ENCODE measurements at regions not wholly inside any gene's neighbourhood (a gene's known extent, or its start where the extent isn't known, plus 50 kb on each side); places are given as distances from the start of the nearest gene placed in this dataset.
"Not testable (repeated sequence)": the region's sequence is repeated elsewhere in the genome, so short reads cannot be mapped to it uniquely, and the experiment has no call there.

DNA sequence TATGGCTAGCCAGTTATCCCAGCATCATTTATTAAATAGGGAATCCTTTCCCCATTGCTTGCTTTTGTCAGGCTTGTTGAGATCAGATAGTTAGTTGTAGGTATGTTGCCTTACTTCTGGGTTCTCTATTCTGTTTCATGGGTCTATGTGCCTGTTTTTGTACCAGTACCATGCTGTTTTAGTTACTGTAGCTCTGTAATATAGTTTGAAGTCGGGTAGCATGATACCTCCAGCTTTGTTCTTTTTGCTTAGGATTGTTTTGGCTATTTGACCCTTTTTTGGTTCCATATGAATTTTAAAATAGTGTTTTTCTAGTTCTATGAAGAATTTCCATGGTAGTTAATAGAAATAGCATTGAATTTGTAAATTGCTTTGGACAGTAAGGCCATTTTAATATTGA is 300.5 kb downstream of the PTGER3 start:
- DNase-seq (ENCODE audit: low read depth), result not testable (repeated sequence)

DNA sequence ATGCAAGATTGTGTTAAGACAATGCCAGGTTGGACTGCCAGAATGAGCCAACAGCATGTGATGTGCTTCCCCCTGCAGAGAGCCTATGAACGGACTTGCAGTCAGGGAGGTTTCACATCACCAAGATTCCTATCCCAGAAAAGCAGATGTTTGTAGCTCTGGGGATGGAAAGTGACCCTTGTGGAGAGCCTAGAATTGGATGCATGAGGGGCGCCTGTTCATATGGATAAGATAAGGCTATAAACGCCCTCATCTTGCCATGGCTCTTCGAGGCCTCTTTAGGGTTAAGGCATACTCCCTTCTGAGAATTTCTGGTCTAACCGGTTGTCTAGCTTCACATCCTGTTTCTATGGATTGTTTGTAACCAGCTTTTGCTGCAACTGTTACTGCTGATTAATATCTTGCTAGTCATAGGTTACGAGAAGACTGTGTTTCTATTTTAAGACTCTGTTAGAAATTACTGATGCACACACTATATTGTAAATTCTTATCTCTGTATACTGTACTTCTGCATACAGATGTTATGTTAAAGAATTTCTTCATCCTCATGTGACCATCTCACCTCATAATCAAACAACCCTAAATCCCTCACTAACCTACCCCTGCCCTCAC is 295.8 kb downstream of the PTGER3 start:
- not testable (repeated sequence) for DNase-seq (ENCODE audit: low read depth)

DNA sequence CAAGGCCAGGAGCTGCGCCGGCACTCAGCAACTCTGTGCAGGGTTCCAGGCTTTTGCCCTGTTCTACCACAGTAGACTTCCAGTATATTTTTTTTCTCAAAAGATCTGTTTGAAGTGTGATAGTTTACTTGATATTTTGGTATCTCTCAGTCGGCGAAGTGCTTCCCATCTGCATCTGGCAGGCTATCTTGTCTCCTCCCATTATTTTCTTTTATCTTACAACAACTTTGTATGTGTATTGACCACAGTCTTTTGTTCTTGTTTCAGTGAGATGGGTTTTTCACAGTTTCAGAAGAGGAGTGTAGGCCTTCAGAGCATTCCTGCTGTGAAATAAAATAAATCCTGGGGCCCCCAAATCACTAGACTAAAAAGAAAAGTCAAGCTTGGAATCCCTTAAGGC is 292.9 kb downstream of the PTGER3 start:
- no peak for DNase-seq (ENCODE audit: low read depth)

DNA sequence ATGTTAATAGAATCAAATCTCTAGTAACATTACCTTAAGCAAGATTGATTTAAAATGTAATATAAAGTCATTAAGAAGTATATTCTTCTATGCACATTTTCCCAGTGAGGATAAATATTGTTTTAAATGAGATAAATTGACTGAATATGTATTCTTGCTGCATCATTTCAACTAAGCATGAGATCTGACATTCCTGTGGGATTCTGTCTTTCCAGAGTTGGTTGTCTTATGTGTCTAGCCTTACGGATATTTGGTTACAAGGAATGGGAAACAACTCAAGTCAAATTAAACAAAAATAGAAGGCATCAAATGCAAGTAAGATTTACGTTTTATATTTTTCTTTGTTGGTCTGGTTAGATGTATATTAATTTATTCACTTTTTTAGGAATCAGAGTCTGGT is 287.5 kb downstream of the PTGER3 start:
- DNase-seq (ENCODE audit: low read depth), result no peak

DNA sequence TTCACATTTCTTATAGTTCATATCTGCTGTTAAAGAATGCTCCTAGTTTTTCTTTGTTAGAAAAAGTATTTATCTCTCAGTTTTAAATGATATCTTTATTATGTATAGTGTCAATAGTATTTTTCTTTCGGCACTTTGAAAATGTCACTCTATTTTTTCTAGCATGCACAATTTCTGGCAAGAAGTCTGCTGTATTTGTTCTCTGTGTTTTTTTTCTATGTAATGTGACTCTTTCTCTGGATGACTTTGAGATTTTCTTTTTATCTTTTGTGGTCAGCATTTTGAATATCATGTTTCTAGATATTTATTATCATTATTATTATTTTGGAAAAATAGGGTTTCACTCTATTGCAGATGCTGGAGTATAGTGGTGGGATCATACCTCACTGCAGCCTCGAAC is 285.2 kb downstream of the PTGER3 start:
- no peak for DNase-seq (ENCODE audit: low read depth)

DNA sequence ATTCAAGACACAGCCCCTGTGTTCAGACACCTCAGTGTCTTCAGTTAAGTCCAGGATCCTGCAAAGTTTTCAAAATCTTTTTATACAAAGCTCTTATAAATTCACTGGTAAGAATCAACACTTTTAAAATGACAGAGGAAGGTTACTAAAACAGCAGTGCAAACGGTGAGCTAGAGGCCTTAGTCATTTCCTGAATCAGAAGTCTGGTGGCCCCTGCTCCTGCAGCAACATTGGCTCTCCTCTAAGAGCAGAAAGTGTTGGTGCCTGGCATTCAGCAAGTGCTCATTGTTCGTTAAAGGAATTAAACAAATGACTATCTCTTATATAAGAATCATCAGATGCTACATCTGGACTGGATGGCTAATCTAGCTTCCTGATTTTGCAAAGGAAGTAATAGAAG is 282.9 kb downstream of the PTGER3 start:
- DNase-seq (ENCODE audit: low read depth), result peak; percentile 76

DNA sequence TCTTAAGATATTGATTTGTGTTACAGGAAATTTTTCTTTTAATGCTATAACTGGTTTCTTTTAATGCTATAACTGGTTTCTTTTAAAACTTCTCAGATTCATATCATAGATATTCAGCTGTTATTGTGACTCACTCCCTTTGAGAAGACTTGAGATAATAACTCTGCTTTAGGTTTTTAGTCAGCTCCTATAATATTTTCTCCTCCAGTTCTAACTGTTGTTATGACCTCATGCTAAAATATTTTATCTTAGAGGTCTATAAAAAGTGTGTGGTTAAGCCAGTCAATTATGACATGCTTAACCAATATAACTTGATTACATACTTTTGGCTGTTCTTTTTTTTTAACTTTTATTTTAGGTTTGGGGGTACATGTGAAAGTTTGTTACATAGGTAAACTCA is 280.2 kb downstream of the PTGER3 start:
- DNase-seq (ENCODE audit: low read depth), result peak; percentile 17

DNA sequence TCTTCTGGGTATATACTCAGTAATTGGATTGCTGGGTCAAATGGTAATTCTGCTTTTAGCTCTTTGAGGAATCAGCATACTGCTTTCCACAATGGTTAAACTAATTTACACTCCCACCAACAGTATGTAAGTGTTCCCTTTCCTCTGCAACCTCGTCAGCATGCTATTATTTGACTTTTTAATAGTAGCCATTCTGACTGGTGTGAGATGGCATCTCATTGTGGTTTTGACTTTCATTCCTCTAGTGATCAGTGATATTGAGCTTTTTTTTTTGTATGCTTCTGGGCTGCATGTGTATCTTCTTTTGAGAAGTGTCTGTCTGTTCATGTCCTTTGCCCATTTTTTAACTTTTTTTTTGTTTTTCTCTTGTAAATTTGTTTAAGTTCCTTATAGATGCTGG is 279.4 kb downstream of the PTGER3 start:
- no peak for DNase-seq (ENCODE audit: low read depth)

DNA sequence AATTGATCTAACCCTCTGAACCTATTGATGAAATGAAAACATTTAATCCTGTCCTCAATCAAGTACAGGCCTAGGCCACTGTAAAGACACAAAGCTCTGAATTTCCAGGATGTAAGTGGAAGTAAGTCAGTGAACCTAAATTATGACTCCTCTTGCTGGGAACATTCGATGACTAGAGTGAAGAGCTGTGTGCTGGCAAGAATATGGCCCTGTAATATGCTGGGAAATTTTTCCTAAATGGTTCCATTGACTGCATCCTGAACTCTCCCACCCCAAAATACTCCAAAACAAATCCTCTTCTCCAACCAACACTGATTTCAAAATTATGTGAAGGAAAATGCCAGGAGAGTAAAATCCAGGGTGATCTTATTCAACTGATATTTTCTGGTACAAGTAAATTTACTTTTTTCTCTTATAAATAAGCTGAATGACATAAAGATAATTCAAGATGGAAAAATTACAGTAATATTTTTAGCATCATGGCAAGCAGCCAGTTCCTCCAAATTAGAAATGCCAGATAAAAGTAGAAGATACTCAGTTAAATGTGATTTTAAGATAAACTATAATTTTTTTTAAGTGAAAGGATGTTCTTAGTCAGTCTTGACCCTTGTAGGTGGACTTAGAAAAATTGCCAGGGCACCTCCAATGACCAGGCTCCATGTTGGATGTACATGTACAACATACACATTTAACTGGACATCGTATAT is 269.4 kb downstream of the PTGER3 start:
- DNase-seq (ENCODE audit: low read depth), result no peak

DNA sequence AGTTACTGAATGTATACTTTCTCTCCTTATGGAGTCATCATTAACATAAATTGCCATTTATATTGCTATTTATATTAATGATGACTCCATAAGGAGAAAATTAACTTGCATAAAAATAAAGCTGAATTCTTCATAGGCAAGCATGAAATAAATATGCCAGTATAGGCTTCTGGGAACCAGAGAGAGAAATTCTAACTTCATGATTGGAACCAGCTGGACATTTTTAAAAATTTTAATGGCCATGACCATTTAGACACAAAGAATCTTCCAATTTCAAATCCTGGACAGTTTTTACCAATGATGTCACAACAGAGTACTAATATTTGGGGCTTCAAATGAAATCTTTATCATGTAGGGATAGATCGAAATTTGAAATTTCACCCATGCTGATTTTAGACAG is 268.7 kb downstream of the PTGER3 start:
- DNase-seq (ENCODE audit: low read depth), result no peak

DNA sequence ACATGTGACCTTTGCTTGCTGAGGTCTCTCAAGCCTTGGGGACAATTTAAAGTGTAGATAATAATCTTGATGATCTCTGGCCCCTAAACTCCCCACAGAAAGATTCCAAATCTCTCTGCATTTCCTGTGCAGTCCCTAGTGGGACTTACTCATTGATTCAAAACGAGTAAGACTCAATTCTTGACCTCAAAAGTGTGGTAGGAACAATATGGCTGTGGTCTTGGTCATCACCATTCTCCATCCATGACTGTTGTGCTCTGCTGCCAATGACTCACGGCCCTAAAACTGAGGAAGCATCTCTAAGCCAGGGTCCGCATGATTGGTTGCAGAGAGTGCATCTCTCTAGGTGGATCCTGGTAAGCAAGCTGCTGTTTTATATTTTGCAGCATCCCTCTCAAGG is 268.0 kb downstream of the PTGER3 start:
- peak; percentile 77 for DNase-seq (ENCODE audit: low read depth)

DNA sequence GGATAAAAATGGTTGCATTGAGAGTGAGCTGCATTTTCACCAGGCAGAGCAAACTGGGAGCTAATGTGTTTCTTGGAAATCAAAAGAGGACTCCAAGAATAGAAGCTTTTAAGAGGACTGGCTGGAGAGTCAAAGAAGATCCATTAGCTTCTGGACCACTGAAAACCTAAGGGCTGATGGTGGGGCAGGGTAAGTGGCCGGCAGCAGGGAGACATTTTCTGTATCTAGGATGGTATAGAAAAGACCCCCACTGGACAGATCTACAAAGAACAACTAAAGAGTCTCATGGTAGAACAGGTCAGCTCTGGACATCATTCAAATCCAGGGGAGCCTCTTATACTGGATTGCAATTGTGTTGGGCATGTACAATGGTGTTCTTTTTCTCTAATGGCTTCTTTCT is 262.3 kb downstream of the PTGER3 start:
- no peak for DNase-seq (ENCODE audit: low read depth)

DNA sequence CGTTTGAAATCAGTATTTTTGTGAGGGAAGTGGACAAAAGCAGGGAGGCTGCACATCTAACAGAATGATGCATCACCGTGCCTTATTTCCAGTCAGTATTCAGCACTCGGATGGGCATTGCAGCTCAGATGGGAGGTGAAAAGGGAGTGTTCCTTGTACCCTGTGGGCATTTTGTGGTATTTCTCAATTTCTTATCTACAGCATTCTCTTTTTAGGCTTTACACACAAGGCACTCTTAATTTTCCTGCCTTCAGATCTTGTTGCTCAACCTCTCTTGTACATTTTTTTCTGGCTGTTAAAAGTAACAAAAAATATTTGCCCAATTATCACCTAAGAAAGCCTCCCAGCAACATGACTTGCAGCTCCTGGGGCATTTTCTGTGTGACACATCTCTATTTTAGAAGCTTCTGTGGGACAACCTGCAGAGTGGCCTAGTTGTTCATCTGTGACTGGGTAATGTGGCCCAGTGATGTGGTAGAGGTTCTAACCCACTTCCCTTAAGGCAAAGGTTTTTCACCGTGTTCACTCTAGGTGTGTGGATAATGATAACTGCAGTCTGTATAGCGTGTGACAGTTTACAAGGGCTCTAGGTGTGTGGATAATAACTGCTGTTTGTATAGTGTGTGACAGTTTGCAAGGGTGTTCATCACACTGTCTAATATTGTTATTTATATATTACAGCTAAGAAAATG is 257.2 kb downstream of the PTGER3 start:
- no peak for DNase-seq (ENCODE audit: low read depth)

DNA sequence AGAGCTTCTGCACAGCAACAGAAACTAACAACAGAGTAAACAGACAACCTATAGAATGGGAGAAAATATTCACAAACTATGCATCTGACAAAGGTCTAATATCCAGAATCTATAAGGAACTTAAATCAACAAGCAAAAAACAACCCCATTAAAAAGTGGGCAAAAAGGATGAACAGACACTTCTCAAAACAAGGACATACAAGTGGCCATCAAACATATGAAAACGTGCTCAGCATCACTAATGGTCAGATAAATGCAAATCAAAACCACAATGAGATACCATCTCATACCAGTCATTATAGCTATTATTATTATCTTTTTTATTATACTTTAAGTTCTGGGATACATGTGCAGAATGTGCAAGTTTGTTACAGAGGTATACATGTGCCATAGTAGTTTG is 252.6 kb downstream of the PTGER3 start:
- not testable (repeated sequence) for DNase-seq (ENCODE audit: low read depth)

DNA sequence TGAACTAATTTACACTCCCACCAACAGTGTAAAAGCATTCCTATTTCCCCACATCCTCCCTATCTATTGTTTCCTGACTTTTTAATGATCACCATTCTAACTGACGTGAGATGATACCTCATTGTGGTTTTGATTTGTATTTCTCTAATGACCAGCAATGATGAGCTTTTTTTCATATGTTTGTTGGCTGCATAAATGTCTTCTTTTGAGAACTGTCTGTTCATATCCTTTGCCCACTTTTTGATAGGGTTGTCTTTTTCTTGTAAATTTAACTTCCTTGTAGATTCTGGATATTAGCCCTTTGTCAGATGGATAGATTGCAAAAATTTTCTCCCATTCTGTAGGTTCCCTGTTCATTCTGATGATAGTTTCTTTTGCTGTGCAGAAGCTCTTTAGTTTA is 251.3 kb downstream of the PTGER3 start:
- DNase-seq (ENCODE audit: low read depth), result not testable (repeated sequence)

DNA sequence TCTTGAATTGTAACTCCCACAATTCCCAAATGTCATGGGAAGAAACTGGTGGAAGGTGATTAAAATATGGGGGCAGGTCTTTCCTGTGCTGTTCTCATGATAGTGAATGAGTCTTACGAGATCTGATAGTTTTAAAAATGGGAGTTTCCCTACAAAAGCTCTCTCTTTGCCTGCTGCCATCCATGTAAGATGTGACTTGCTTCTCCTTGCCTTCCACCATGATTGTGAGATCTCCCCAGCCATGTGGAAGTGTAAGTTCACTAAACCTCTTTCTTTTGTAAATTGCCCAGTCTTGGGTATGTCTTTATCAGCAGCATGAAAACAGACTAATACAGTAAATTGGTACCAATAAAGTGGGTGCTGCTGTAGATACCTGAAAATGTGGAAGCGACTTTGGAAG is 245.0 kb downstream of the PTGER3 start:
- not testable (repeated sequence) for DNase-seq (ENCODE audit: low read depth)

DNA sequence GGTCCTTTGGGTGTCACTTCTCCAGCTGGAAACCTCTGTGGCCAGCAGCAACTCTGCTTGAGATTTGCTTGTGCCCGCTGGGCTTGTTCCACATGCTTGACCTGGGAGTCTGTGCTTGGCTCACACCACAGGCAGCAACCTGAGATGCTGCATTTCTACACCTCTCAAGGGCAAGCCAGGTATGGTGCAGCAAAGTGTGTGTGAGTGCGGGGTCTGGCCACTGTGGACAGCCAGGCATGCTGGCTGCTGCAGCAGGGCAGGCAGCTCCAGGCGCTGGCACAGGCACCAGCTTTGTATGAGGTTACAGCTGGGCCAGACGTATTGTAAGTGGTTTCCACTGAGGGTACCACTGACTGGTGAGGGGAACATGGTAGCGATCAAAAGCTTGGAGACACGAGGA is 242.0 kb downstream of the PTGER3 start:
- DNase-seq (ENCODE audit: low read depth), result no peak

DNA sequence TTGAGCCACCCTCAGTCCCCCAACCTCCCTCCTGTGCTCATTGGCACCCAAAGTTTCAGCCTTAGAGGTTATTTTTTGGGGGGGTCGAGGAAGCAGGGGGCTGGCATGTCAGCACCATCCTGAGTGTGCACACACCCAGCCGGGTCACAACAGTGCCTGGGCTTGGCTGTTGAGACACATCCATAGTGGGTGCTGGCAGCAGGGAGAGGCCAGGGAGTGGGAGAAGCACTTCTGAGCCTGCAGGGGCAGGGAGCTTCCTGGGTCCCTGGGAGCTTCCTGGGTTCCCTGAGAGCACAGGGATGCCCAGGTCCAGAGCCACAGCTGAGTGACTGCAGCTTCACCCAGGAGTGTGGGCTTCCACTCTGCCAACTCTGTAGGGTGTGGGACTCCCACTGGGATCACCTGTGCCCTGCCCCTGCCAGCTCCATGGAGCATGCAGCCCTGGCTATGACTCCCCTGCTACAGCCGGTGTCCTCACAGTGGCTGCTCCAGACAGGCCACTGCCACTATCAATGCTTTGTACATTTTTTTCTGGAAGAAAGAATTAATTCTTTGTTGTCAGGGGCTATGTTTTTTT is 240.4 kb downstream of the PTGER3 start:
- no peak for DNase-seq (ENCODE audit: low read depth)

DNA sequence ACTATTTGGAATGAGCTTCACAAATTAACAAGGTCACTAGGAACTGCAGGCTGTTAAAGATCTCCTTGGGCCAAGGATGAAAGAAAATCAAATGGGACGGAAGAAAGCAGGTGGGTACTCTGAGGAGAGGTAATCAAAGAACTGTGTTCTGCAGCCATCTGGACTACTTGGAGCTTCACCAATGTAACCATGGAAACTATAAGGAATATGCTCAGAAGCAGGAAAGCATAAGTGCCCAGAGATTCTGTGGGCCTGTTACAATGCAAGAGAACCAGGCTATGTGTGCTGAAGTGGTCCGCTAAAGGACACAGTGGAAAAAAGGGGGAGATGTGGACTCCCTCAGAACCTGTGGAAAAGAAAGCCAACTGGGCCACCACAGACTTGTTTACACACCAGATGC is 238.5 kb downstream of the PTGER3 start:
- no peak for DNase-seq (ENCODE audit: low read depth)

DNA sequence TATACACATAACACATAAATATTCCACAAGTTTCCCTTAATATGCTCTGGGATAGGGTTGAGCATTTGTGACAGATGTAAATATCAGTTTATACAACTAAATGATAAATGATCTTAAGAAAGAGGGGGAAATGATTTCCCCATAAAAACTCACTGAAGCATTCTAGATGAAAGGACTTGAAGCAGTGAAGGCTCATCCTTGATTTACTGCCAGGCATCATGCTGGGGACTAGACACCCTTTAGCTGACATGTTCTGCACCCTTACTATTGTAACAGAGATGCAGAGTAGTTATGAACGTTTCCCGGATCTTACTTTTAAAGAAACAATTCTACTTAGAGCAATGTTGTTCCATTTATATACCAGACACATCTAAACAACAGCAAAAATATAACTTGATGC is 235.8 kb downstream of the PTGER3 start:
- no peak for DNase-seq (ENCODE audit: low read depth)

DNA sequence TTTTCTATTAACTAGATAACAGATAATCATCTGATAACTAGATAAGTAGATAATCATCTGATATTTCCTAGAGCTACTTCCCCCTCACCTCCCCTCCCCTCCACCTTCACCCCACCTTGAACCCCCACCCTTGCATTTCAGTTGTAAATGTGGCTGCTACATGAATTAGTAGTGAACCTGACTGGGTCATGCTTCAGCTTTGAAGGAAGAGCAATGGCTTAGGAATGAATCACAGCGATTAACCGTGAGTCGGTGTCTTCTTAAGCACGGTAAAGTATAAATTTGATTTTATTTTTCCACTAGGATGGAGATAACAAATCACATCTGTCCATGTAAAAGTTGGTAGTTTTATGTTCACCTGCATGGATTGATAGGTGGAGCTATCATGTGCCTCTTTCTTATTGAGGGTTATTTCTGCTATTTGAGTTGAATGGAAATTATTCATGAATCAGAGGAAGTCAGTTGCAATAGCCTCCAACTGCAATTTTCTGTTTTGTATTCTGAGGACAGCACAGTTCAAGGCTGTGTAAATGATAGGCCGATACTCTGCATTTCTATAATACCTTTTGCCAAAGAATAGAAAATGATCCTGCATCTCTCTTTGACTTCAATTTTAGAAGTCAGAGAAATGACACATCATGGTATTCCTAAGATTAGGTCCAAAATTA is 235.0 kb downstream of the PTGER3 start:
- DNase-seq (ENCODE audit: low read depth), result no peak

DNA sequence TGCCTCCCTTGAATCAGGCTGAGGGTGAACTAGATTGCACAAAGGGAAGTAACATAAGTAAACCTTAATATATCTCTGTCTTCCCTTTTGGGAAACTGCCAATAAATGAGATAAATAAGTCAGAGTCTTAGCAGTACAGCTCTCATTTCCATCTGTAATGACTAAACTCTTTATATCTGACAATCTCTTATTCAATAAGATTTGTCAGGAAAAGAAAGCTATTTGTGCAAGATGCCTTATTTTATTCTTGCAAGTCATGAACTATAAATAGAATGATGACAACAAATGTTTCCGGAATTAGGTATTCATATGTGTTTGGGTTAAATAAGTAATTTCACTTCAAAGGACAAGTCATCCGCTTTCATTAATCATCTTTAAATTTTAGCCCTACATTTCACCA is 229.2 kb downstream of the PTGER3 start:
- no peak for DNase-seq (ENCODE audit: low read depth)
